ENCODE measurements at regions not wholly inside any gene's neighbourhood (a gene's known extent, or its start where the extent isn't known, plus 50 kb on each side); places are given as distances from the start of the nearest gene placed in this dataset.
"Not testable (repeated sequence)": the region's sequence is repeated elsewhere in the genome, so short reads cannot be mapped to it uniquely, and the experiment has no call there.

GRCh38 chr11:91011503-91011902 lies 788.7 kb upstream of the CHORDC1 start:
- no peak overlapping the region for H3K4me3 ChIP-seq (ENCODE audit: low read depth in 1 of 5, low read length in 5 of 5)
- no peaks in the 10 kb centered on the region for H3K27me3 ChIP-seq (ENCODE audit: control insufficient read depth in 5 of 5, insufficient read depth in 4 of 5, low read length in 5 of 5)
- H3K36me3 ChIP-seq (ENCODE audit: control insufficient read depth in 5 of 5, insufficient read depth in 5 of 5, low read length in 5 of 5): no peaks in the 10 kb centered on the region
- H3K9ac ChIP-seq (ENCODE audit: low read length in 5 of 5): no peak overlapping the region
- peaks cover 0 to 5% (median 3%) of the 10 kb centered on the region in 5 donors for H3K9me3 ChIP-seq (ENCODE audit: control insufficient read depth in 5 of 5, low read length in 5 of 5)
- H3K4me1 ChIP-seq (ENCODE audit: control insufficient read depth in 5 of 5, insufficient read depth in 5 of 5, low read length in 5 of 5): no peaks in the 10 kb centered on the region
- no peak overlapping the region for H3K27ac ChIP-seq (ENCODE audit: low read depth, low read length)

GRCh38 chr11:91005458-91005857 lies 782.6 kb upstream of the CHORDC1 start:
- Histone ChIP-seq H3K27ac (ENCODE audit: low read depth, low read length) (no peak overlapping the region), H3K9ac (ENCODE audit: low read length in 5 of 5) (no peak overlapping the region), H3K4me3 (ENCODE audit: low read depth in 1 of 5, low read length in 5 of 5) (no peak overlapping the region), H3K9me3 (ENCODE audit: control insufficient read depth in 5 of 5, low read length in 5 of 5) (peaks cover 0 to 6% (median 3%) of the 10 kb centered on the region in 5 donors), H3K4me1 (ENCODE audit: control insufficient read depth in 5 of 5, insufficient read depth in 5 of 5, low read length in 5 of 5) (no peaks in the 10 kb centered on the region), H3K27me3 (ENCODE audit: control insufficient read depth in 5 of 5, insufficient read depth in 4 of 5, low read length in 5 of 5) (no peaks in the 10 kb centered on the region), H3K36me3 (ENCODE audit: control insufficient read depth in 5 of 5, insufficient read depth in 5 of 5, low read length in 5 of 5) (no peaks in the 10 kb centered on the region)

GRCh38 chr11:90997241-90997640 lies 774.4 kb upstream of the CHORDC1 start:
- Histone ChIP-seq H3K9me3 (ENCODE audit: control insufficient read depth in 5 of 5, low read length in 5 of 5) (peaks cover 0 to 3% (median 0%) of the 10 kb centered on the region in 5 donors), H3K36me3 (ENCODE audit: control insufficient read depth in 5 of 5, insufficient read depth in 5 of 5, low read length in 5 of 5) (no peaks in the 10 kb centered on the region), H3K4me3 (ENCODE audit: low read depth in 1 of 5, low read length in 5 of 5) (no peak overlapping the region), H3K27ac (ENCODE audit: low read depth, low read length) (no peak overlapping the region), H3K9ac (ENCODE audit: low read length in 5 of 5) (no peak overlapping the region), H3K4me1 (ENCODE audit: control insufficient read depth in 5 of 5, insufficient read depth in 5 of 5, low read length in 5 of 5) (no peaks in the 10 kb centered on the region), H3K27me3 (ENCODE audit: control insufficient read depth in 5 of 5, insufficient read depth in 4 of 5, low read length in 5 of 5) (no peaks in the 10 kb centered on the region)

GRCh38 chr11:90972159-90972558 lies 749.3 kb upstream of the CHORDC1 start:
- H3K9ac ChIP-seq (ENCODE audit: low read length in 5 of 5); H3K4me1 ChIP-seq (ENCODE audit: control insufficient read depth in 5 of 5, insufficient read depth in 5 of 5, low read length in 5 of 5); H3K4me3 ChIP-seq (ENCODE audit: low read depth in 1 of 5, low read length in 5 of 5); H3K27me3 ChIP-seq (ENCODE audit: control insufficient read depth in 5 of 5, insufficient read depth in 4 of 5, low read length in 5 of 5); H3K36me3 ChIP-seq (ENCODE audit: control insufficient read depth in 5 of 5, insufficient read depth in 5 of 5, low read length in 5 of 5); H3K27ac ChIP-seq (ENCODE audit: low read depth, low read length); H3K9me3 ChIP-seq (ENCODE audit: control insufficient read depth in 5 of 5, low read length in 5 of 5): not testable (repeated sequence)

- Histone ChIP-seq H3K36me3 (ENCODE audit: control insufficient read depth in 5 of 5, insufficient read depth in 5 of 5, low read length in 5 of 5) (no peaks in the 10 kb centered on the region), H3K9me3 (ENCODE audit: control insufficient read depth in 5 of 5, low read length in 5 of 5) (no peaks in the 10 kb centered on the region), H3K9ac (ENCODE audit: low read length in 5 of 5) (no peak overlapping the region), H3K4me3 (ENCODE audit: low read depth in 1 of 5, low read length in 5 of 5) (no peak overlapping the region), H3K4me1 (ENCODE audit: control insufficient read depth in 5 of 5, insufficient read depth in 5 of 5, low read length in 5 of 5) (no peaks in the 10 kb centered on the region), H3K27ac (ENCODE audit: low read depth, low read length) (no peak overlapping the region), H3K27me3 (ENCODE audit: control insufficient read depth in 5 of 5, insufficient read depth in 4 of 5, low read length in 5 of 5) (no peaks in the 10 kb centered on the region)
These were observed 725.1 kb upstream of the CHORDC1 start for GRCh38 chr11:90947930-90948329.

GRCh38 chr11:90930252-90930651 lies 707.4 kb upstream of the CHORDC1 start:
- Histone ChIP-seq H3K4me1 (ENCODE audit: control insufficient read depth in 5 of 5, insufficient read depth in 5 of 5, low read length in 5 of 5) (no peaks in the 10 kb centered on the region), H3K9ac (ENCODE audit: low read length in 5 of 5) (no peak overlapping the region), H3K4me3 (ENCODE audit: low read depth in 1 of 5, low read length in 5 of 5) (no peak overlapping the region), H3K9me3 (ENCODE audit: control insufficient read depth in 5 of 5, low read length in 5 of 5) (no peaks in the 10 kb centered on the region), H3K27me3 (ENCODE audit: control insufficient read depth in 5 of 5, insufficient read depth in 4 of 5, low read length in 5 of 5) (no peaks in the 10 kb centered on the region), H3K36me3 (ENCODE audit: control insufficient read depth in 5 of 5, insufficient read depth in 5 of 5, low read length in 5 of 5) (no peaks in the 10 kb centered on the region), H3K27ac (ENCODE audit: low read depth, low read length) (no peak overlapping the region)

- Histone ChIP-seq H3K36me3 (ENCODE audit: control insufficient read depth in 5 of 5, insufficient read depth in 5 of 5, low read length in 5 of 5) (no peaks in the 10 kb centered on the region), H3K27ac (ENCODE audit: low read depth, low read length) (no peak overlapping the region), H3K27me3 (ENCODE audit: control insufficient read depth in 5 of 5, insufficient read depth in 4 of 5, low read length in 5 of 5) (no peaks in the 10 kb centered on the region), H3K4me1 (ENCODE audit: control insufficient read depth in 5 of 5, insufficient read depth in 5 of 5, low read length in 5 of 5) (no peaks in the 10 kb centered on the region), H3K9ac (ENCODE audit: low read length in 5 of 5) (no peak overlapping the region), H3K4me3 (ENCODE audit: low read depth in 1 of 5, low read length in 5 of 5) (no peak overlapping the region), H3K9me3 (ENCODE audit: control insufficient read depth in 5 of 5, low read length in 5 of 5) (no peaks in the 10 kb centered on the region)
These were observed 696.5 kb upstream of the CHORDC1 start for GRCh38 chr11:90919332-90919731.

- Histone ChIP-seq H3K27ac (ENCODE audit: low read depth, low read length) (no peak overlapping the region), H3K27me3 (ENCODE audit: control insufficient read depth in 5 of 5, insufficient read depth in 4 of 5, low read length in 5 of 5) (no peaks in the 10 kb centered on the region), H3K36me3 (ENCODE audit: control insufficient read depth in 5 of 5, insufficient read depth in 5 of 5, low read length in 5 of 5) (no peaks in the 10 kb centered on the region), H3K4me1 (ENCODE audit: control insufficient read depth in 5 of 5, insufficient read depth in 5 of 5, low read length in 5 of 5) (no peaks in the 10 kb centered on the region), H3K4me3 (ENCODE audit: low read depth in 1 of 5, low read length in 5 of 5) (no peak overlapping the region), H3K9me3 (ENCODE audit: control insufficient read depth in 5 of 5, low read length in 5 of 5) (no peaks in the 10 kb centered on the region), H3K9ac (ENCODE audit: low read length in 5 of 5) (no peak overlapping the region)
These were observed 693.9 kb upstream of the CHORDC1 start for GRCh38 chr11:90916706-90917105.

GRCh38 chr11:90913131-90913668 lies 690.4 kb upstream of the CHORDC1 start:
- Histone ChIP-seq H3K9ac (ENCODE audit: low read length in 5 of 5) (no peak overlapping the region), H3K4me3 (ENCODE audit: low read depth in 1 of 5, low read length in 5 of 5) (no peak overlapping the region), H3K27me3 (ENCODE audit: control insufficient read depth in 5 of 5, insufficient read depth in 4 of 5, low read length in 5 of 5) (no peaks in the 10 kb centered on the region), H3K9me3 (ENCODE audit: control insufficient read depth in 5 of 5, low read length in 5 of 5) (no peaks in the 10 kb centered on the region), H3K4me1 (ENCODE audit: control insufficient read depth in 5 of 5, insufficient read depth in 5 of 5, low read length in 5 of 5) (no peaks in the 10 kb centered on the region), H3K36me3 (ENCODE audit: control insufficient read depth in 5 of 5, insufficient read depth in 5 of 5, low read length in 5 of 5) (no peaks in the 10 kb centered on the region), H3K27ac (ENCODE audit: low read depth, low read length) (no peak overlapping the region)

- Histone ChIP-seq H3K36me3 (ENCODE audit: control insufficient read depth in 5 of 5, insufficient read depth in 5 of 5, low read length in 5 of 5) (no peaks in the 10 kb centered on the region), H3K4me1 (ENCODE audit: control insufficient read depth in 5 of 5, insufficient read depth in 5 of 5, low read length in 5 of 5) (no peaks in the 10 kb centered on the region)
These were observed 689.8 kb upstream of the CHORDC1 start for GRCh38 chr11:90912631-90913030.

GRCh38 chr11:90911192-90911591 lies 688.3 kb upstream of the CHORDC1 start:
- Histone ChIP-seq H3K36me3 (ENCODE audit: control insufficient read depth in 5 of 5, insufficient read depth in 5 of 5, low read length in 5 of 5) (no peaks in the 10 kb centered on the region), H3K27me3 (ENCODE audit: control insufficient read depth in 5 of 5, insufficient read depth in 4 of 5, low read length in 5 of 5) (no peaks in the 10 kb centered on the region), H3K9ac (ENCODE audit: low read length in 5 of 5) (no peak overlapping the region), H3K4me1 (ENCODE audit: control insufficient read depth in 5 of 5, insufficient read depth in 5 of 5, low read length in 5 of 5) (no peaks in the 10 kb centered on the region), H3K4me3 (ENCODE audit: low read depth in 1 of 5, low read length in 5 of 5) (no peak overlapping the region), H3K9me3 (ENCODE audit: control insufficient read depth in 5 of 5, low read length in 5 of 5) (no peaks in the 10 kb centered on the region), H3K27ac (ENCODE audit: low read depth, low read length) (no peak overlapping the region)

More at GRCh38 chr11:90912631-90913030, 689.8 kb upstream of the CHORDC1 start:
- H3K4me3 ChIP-seq (ENCODE audit: low read depth in 1 of 5, low read length in 5 of 5): no peak overlapping the region
- H3K27me3 ChIP-seq (ENCODE audit: control insufficient read depth in 5 of 5, insufficient read depth in 4 of 5, low read length in 5 of 5): no peaks in the 10 kb centered on the region
- no peak overlapping the region for H3K27ac ChIP-seq (ENCODE audit: low read depth, low read length)
- H3K9ac ChIP-seq (ENCODE audit: low read length in 5 of 5): no peak overlapping the region
- no peaks in the 10 kb centered on the region for H3K9me3 ChIP-seq (ENCODE audit: control insufficient read depth in 5 of 5, low read length in 5 of 5)
